HG03103 (cell line): ENCODE measurements at regions not wholly inside any gene's neighbourhood (a gene's known extent, or its start where the extent isn't known, plus 50 kb on each side); places are given as distances from the start of the nearest gene placed in this dataset.
"Not testable (repeated sequence)": the region's sequence is repeated elsewhere in the genome, so short reads cannot be mapped to it uniquely, and the experiment has no call there.

Experiments
- ATAC-seq: cut with Tn5 transposase; IDR thresholded peaks from one replicate; pipeline ENCODE4 v1.9.1; 2021; ENCODE audit warnings: low read depth; ENCODE audit not compliant: unreplicated experiment

DNA sequence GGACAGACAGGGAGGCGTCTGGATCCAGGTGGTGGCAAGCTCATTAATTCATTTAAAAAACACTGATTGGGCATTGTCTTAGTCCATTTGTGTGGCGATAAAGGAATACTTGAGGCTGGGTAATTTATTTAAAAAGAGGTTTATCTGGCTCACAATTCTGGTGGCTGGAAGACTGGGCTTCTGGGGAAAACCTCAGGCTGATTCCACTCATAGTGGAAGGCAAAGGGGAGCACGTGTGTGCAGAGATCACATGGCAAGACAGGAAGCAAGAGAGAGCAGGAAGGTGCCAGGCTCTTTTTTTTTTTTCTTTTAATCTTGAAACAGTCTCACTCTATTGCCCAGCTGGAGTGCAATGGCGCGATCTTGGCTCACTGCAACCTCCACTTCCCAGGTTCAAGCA lies 100.2 kb upstream of the METTL14 start:
- ATAC-seq, result no peak

DNA sequence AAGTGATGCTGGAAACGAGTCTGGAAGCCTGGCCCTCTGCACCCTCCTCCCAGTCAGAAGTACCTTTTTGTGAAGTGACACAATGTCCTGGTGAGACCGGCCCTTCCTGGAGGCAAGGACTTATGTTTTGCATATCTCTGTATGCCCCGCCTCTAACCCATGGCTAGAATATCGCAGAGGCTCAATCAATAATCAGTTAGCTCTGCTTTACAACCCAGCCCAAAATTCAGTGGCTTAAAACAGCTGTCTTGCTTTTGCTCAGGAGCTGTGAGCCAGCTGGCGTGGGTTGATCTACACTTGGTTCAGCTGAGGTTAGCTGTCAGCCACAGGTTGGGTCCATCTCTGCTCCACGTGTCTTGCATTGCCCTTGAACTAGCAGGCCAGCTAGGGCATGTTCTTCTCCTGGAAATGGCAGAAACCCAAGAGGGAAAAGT lies 98.8 kb upstream of the METTL14 start:
- ATAC-seq, result no peak

DNA sequence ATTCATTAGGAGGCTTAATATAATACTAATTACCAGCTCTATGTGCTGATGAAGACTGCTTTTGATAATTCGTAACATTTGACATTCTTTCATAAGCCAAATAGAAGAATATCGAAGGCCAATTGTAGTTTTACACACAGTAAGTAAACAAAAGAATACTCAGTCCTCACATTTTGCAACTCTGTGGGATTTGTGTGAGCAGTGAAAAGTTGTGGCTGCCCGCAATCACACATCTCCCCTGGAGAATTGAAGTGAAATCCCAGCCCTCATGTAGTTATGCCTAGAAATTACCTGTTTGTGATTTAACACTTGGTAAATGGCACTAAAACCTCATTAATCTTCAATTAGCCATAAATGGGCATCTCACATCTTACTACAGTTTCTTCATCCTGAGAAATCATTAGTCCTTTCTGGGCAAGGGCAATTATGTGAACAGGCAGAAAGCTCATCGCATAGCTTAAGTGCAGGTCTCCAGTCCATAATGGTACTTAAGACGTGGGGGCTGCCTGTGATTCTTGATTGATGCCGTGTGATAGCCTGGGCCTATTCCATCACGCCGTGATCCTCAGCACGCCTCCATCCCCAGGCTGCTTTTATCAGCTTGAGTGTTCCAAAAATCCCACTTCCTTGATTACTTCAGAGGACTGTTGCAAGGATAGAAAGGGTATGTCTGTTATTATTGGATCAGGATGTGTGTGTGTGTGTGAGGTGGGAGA lies 97.9 kb upstream of the METTL14 start:
- no peak for ATAC-seq

DNA sequence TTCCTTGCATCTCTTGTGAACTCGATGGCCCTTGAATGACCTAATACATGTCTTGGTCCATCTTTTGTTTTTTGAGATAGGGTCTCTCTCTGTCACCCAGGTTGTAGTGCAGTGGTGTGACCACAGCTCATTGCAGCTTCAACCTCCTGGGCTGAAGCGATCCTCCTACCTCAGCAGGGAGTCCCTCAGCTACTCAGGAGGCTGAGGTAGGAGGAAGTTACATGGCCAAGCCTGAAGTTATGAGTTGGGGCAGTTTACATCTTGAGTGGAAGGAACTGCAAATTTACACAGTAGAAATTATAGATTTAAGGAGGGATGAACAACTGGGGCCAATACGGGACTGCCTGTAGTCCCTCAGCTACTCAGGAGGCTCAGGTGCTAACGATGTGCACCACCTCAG lies 97.2 kb upstream of the METTL14 start:
- no peak for ATAC-seq

DNA sequence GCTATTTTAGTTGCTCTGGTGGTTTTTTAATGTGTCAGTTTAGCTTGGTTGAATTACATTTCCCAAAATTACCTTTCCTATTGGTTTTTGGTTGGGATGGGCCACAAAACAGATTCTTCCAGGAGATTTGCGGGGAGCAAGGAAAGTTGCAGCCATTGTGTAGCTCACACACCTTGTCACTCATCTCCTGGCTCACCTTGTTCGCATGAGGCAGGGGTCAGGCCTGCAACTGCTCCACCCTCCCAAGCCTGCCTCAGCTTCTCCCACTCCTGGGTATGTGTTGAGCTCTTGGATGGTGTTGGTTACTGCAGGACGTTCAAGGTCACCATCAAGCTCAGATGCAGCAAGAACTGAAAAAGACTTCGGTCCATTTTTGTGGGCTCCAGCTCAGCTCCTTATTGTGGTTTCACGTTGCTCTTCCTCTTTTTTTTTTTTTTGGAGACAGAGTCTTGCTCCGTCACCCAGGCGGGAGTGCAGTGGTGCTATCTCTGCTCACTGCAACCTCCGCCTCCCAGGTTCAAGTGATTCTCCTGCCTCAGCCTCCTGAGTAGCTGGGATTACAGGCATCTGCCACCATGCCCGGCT lies 95.6 kb upstream of the METTL14 start:
- no peak for ATAC-seq

DNA sequence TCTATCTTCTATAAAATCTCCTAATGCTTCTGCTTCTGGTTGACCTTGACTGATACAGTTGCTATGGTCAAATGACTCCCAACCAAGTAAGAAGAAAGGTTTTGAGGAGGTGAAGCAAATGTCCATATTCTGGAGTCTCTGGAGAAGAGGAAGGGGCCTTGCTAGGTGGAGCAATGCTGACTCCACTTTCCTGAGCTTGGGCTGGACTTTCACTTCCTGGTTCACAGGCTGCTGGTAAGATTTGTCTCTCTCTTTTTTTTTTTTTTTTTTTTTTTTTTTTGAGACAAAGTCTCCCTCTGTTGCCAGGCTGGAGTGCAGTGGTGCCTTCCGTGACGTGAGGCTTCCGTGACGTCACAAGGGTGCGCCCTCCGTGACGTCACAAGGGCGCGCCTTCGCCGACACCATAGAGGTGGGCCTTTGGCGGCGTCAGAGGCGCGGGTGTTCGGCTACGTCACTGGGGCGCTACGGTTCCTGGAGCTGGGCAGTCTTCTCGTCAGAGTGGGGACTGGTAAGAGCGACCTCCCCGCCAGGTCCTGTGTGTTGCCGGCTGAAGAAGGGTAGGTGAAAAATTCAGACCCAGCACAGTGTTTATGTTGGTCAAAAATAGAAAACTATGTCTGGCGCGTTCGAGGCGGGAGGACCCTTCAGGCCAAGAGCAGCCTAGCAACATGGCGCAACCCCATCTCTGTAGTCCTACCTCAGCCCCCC lies 93.7 kb upstream of the METTL14 start:
- ATAC-seq, result peak; percentile 98

DNA sequence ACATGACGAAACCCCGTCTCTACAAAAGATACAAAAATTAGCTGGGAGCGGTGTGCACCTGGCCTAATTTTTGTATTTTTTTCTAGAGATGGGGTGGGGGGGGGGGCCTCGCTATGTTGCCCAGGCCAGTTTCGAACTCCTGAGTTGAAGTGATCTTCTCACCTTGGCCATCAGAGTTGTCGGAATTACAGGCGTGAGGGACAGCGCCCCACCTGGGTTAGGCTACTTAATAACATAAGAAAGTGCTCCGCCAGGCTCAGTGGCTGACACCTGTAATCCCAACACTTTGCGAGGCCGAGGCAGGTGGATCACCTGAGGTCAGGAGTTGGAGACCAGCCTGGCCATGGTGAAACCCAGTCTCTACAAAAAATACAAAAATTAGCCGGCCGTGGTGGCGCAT lies 92.9 kb upstream of the METTL14 start:
- not testable (repeated sequence) for ATAC-seq

DNA sequence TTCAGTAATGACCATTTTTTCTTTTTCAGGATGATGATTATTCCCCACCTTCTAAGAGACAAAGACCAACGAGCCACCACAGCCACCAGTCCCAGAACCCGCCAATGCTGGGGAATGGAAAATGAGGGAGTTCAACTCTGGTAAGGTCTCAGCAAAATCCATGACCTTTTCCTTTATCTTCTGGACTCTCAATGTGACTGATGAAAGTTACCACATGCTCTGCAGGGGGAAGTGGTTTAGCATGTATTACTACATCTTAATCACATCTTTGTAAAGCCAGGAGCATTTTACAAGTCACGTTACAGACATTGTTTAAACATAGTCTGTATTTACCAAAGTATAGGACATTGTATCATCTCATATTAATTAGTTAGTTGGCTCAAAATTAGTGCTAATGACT lies 89.3 kb upstream of the METTL14 start:
- ATAC-seq, result not testable (repeated sequence)

DNA sequence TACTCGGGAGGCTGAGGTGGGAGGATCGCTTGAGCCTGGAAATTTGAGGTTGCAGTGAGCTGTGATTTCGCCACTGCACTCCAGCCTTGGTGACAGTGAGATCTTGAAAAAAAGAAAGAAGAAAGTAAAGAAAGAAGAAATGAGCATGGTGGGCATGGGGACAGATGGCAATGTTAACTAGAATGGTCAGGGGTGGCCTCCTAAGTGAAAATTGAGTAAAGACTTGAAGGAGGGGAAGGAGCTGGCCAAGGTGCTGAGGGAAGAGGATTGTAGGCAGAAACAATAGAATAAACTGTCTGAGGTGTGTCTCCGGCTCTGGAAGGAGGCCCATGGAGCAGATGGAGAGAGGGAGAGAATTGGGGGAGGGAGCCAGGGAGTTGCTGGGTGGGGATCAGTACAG lies 60.1 kb upstream of the METTL14 start:
- ATAC-seq, result not testable (repeated sequence)

DNA sequence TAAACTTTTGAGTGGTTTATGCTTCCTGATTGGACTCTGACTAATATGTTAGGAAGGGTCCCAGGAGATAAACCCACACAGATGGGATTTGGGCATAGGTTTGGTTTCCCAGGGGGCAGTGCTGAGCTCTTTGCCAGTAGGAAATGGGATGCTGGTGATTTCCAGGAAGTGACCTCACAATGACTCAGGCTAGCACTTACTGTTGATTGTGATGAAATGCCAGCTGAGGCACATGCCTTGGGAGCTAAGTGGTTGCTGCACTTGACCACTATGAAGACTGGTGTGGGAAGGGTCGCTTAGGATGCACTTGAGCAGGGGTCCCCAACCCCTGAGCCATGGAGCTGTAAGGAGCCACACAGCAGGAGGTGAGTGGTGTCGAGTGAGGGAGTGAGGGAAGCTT lies 55.5 kb upstream of the METTL14 start:
- ATAC-seq, result not testable (repeated sequence)

DNA sequence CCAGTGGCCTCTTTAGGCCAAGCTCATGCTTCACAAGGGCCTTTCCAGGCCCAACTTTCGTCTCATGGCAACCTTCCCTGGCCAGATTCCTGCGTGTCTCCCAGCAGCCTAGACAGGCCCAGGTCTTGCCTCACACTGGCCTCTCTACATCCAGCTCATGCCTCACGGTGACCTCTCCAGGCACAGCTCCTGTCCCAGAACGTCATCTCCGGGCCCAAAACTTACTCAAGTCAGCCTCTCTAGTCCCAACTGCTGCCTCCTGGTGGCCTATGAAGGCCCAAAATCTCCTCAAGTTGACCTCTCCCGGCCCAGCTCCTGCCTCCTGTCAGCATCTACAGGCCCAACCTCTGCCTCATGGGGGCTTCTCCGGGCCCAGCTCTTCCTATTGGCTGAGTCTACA lies 54.3 kb upstream of the METTL14 start:
- ATAC-seq, result not testable (repeated sequence)

DNA sequence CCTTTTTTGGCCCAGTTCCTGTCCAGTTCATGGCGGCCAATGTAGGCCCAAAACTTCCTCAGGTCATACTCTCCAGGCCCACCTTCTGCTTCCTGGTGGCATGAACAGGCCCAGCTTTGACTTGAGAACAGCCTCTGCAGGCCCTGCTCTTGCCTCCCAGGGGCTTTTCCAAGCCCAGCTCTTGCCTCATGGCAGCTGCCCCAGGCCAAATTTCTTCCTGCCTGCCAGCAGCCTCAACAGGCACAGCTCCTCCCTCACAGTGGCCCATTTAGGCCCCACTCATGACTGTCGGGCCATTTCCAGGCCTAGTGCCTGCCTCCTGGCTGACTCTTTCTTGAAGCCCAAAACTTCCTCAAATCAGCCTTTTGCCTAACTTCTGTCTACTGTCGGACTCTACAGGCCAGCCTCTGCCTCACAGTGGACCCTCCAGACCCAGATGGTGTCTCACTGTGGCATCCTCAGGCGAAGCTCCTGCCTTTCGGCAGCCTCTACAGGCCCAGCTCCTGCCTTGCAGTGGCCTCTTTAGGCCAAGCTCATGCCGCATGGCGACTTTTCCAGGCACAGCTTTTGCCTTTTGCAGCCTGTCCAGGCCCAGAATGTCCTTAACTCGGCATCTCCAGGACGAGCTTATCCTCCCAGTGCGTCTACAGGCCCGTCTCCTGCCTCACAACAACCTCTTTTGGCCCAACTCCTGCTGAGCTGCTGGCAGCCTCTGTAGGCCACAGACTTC lies 53.7 kb upstream of the METTL14 start:
- not testable (repeated sequence) for ATAC-seq

DNA sequence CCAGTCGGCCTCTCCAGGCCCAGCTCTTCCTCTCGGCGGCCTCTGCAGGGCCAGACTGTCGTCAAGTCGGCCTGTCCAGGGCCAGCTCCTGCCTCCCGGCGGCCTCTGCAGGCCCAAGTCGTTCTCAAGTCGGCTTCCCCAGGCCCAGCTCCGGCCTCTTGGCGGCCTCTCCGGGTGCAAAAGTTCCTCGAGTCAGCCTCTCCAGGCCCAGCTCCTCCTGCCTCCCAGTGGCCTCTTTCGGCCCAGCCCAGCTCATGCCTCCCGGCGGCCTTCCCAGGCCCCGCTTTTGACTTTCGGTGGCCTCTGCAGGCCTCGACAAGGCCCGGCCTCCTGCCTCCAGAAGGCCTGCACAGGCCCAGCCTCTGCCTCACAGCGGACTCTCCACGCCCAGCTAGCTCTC lies 51.7 kb upstream of the METTL14 start:
- not testable (repeated sequence) for ATAC-seq

DNA sequence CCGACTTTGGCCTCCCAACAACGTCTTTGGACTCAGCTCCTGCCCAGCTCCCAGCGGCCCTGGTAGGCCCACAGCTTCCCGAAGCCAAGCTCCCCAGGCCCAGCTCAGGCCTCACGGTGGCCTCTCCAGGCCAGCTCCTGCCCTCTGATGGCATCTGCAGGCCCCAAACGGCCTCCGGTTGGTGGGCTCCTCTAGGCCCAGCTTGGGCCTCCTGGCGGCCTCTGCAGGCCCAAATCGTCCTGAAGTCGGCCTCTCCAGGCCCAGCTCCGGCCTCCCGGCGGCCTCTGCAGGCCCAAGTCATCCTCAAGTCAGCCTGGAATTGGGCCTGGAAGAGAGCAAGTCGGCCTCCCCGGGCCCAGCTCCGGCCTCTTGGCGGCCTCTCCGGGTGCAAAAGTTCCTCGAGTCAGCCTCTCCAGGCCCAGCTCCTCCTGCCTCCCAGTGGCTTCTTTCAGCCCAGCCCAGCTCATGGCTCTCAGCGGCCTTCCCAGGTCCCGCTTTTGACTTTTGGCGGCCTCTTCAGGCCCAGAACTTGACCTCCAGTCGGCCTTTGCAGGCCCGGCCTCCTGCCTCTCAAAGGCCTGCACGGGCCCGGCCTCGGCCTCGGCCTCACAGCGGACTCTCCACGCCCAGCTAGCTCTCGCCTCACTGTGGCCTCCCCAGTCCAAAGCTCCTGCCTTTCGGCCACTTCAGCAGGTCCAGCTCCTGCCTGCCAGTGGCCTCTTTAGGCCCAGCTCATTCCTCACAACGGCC lies 50.9 kb upstream of the METTL14 start:
- not testable (repeated sequence) for ATAC-seq
